GM23338 (cell line): ENCODE measurements at regions not wholly inside any gene's neighbourhood (a gene's known extent, or its start where the extent isn't known, plus 50 kb on each side); places are given as distances from the start of the nearest gene placed in this dataset.

Experiments used
- CTCF ChIP-seq, 2 experiments: fragments of 200-600 bp in 1 of 2; sonication (generic) in 1 of 2; conservative IDR thresholded peaks; 2 replicates each; pipeline versions ENCODE4 v1.5.1 to v1.6.1; 2016 to 2017; ENCODE audit warnings: antibody characterized with exemption in 2 of 2, low read depth in 2 of 2, mild to moderate bottlenecking in 2 of 2, moderate library complexity in 1 of 2
- JUNB ChIP-seq: IDR thresholded peaks from one replicate; pipeline ENCODE4 v1.6.1; 2016; ENCODE audit warnings: antibody characterized with exemption; ENCODE audit not compliant: unreplicated experiment
- ZNF462 ChIP-seq: fragments of 250-450 bp; sonication (Bioruptor Pico); IDR thresholded peaks from 2 replicates; pipeline ENCODE4 v1.5.0; 2020; ENCODE audit warnings: mild to moderate bottlenecking, moderate library complexity
- TF ChIP-seq, protein P1 (sequence below): IDR thresholded peaks from one replicate; pipeline ENCODE4 v1.6.1; 2018; ENCODE audit warnings: antibody characterized with exemption; ENCODE audit not compliant: unreplicated experiment

DNA sequence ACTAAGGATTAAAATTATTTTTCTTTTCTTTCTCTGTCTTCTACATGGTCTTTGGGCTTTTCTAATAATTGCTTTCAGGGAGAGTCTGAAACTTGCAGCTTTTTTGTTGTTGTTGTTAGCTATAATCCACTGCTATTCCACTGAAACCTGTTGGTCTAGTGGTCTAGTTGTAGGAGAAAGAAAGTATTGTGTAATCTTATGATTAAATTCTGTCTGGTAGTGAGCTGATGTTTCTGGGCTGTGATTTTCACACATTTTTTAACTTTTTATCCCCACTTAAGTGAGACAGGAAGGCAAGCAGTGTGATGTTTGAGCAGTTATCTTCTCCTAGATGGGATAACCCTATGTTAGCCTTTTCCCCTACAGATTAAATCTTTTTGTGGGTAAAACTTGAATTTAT lies 825.2 kb downstream of the PCDH7 start (continued):
- no peak for TF ChIP-seq ZNF462 (CRISPR knock-in tag)
- TF ChIP-seq JUNB = no peak
- TF ChIP-seq, protein P1, sequence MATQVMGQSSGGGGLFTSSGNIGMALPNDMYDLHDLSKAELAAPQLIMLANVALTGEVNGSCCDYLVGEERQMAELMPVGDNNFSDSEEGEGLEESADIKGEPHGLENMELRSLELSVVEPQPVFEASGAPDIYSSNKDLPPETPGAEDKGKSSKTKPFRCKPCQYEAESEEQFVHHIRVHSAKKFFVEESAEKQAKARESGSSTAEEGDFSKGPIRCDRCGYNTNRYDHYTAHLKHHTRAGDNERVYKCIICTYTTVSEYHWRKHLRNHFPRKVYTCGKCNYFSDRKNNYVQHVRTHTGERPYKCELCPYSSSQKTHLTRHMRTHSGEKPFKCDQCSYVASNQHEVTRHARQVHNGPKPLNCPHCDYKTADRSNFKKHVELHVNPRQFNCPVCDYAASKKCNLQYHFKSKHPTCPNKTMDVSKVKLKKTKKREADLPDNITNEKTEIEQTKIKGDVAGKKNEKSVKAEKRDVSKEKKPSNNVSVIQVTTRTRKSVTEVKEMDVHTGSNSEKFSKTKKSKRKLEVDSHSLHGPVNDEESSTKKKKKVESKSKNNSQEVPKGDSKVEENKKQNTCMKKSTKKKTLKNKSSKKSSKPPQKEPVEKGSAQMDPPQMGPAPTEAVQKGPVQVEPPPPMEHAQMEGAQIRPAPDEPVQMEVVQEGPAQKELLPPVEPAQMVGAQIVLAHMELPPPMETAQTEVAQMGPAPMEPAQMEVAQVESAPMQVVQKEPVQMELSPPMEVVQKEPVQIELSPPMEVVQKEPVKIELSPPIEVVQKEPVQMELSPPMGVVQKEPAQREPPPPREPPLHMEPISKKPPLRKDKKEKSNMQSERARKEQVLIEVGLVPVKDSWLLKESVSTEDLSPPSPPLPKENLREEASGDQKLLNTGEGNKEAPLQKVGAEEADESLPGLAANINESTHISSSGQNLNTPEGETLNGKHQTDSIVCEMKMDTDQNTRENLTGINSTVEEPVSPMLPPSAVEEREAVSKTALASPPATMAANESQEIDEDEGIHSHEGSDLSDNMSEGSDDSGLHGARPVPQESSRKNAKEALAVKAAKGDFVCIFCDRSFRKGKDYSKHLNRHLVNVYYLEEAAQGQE = no peak
- TF ChIP-seq CTCF (conservative IDR thresholded peaks at IDR 0.05; ENCODE audit: low read depth in 2 of 2) = no peak
